Activated CD4-positive, alpha-beta T cell treated with anti-CD3 and anti-CD28 coated beads for 24 hours (primary cell): ENCODE measurements at regions not wholly inside any gene's neighbourhood (a gene's known extent, or its start where the extent isn't known, plus 50 kb on each side); places are given as distances from the start of the nearest gene placed in this dataset.

ENCODE experiments used
- DNase-seq, 2 donors: peaks; one replicate each; pipeline ENCODE4 v3.0.0-alpha.2; 2020; ENCODE audit warnings: low read depth in 2 of 2

DNA sequence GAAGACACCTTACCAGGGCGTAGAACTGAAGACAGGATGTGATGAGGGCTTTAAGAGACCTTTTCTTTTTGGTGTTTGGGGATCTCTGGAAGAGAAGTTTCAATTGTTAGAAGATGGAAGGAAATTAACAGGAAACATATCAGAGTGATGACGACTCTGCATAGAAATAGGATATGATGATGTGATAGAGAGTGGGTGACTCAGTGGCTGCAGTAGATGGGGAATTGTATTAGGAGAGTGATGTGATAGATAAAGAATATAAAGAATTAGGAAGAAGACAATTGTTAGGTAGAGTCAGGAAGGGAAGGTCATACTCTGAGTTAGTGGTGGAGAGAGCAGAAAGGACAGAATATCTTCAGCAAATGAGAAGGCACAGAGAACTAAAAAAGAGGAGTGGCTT lies 593.9 kb downstream of the NYAP2 start:
- DNase-seq, result no peak

DNA sequence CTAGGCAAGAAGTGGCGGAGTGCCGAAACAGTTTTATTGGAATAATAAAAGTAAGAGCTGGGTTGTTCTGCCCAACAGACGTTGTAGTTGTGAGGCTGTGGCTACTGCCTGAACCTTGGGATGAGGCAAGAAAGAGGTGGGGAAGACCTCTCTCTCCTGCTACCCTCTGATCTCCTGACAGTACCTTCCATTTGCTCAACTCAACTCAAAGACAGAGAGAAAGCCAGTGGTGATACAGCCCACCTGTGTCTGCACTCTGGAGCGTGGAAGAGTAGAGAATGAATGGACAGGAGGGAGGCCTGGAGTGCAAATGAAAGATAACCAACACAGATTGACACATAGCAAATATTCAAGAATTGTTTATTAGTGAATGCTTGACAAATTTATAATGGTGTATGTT lies 590.3 kb downstream of the NYAP2 start:
- DNase-seq, result no peak

DNA sequence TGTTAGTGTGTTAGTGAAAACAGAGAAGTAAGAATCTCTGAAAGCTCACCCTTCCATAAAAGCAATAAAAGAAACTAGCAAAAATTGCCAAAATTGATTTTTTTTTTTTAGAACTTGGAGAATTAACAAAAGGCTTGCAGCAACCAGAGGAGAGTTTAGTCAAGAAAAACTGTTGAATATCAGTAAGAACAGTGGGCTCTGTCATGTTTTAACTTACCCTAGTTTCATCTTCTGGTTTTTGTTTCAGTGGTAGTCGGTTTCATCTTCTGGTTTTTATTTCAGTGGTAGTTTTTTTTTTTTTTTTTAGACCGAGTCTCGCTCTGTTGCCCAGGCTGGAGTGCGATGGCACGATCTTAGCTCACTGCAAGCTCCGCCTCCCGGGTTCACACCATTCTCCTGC lies 580.9 kb downstream of the NYAP2 start:
- no peak for DNase-seq

DNA sequence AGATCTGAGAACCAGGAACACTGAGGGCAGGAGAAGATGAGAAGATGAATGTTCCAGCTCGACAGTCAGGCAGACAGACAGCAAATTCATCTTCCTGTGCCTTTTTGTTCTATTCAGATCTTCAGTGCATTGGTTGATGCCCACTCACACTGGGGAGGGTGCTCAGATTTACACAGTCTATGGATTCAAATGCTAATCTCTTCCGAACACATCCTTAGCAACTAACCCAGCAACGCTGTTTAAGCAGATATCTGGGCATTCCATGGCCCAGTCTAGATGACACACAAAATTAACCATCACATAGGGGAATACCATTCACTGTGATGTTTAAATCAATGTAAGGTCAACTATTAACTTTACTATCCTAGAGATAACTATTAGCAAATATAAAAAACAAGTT lies 571.9 kb downstream of the NYAP2 start:
- no peak for DNase-seq

DNA sequence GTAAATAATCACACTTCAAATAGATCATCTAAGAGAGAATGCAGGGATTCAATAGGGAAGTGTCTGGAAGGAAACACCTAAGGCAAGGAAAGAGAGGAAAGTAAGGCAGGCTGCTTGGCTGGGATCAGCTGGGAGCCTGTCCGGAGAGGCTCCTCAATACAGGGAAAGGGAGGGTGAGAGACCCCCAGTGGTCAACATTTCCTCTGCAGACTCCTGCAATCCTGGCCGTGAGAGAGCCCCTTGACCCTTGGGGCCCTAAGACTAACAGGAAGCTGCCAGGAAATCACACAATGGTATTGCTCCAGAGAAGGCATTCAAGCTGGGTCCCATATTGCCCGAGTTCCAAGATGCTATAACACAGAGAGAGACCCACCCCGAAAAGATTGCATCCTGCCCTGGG lies 549.4 kb downstream of the NYAP2 start:
- no peak for DNase-seq

DNA sequence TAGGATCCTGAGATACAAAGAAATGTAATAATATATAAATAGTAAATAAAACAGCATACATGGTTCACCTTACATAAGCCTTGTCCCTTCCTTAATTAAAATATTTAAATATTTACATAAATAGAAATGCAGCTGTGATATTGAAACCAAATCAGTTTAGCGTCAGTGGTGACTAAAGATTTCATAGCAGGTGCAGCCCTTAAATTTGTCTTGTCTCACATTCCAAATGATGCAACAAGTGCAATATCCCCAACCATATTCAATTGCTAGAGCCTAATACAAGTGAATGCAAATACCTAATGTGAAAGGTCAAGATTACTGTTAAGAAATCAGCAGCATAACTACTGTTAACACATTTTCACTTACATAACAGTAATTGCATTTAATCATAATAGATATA lies 539.5 kb downstream of the NYAP2 start:
- no peak for DNase-seq

DNA sequence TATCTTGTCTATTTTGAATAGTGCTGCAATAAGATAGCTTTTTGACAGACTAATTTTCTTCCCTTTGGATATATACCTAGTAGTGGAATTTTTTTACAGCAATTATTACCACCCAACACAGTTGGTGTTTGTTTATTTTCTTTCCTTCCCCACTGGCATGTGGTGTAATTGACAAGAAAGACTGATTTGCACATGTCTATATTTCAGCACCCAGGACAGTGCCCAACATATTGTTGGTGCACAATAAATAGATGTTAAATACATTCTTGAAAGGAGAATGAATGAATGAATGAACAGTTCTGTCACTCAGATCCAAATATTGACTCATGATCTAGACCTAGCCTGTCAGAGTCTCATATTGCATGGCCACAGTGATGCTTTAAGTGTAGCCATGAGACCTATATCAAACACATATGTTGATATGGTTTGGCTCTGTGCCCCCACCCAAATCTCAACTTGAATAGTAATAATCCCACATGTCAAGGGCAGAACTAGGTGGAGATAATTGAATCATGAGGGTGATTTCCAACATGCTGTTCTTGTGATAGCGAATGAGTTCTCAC lies 538.2 kb downstream of the NYAP2 start:
- no peak for DNase-seq

DNA sequence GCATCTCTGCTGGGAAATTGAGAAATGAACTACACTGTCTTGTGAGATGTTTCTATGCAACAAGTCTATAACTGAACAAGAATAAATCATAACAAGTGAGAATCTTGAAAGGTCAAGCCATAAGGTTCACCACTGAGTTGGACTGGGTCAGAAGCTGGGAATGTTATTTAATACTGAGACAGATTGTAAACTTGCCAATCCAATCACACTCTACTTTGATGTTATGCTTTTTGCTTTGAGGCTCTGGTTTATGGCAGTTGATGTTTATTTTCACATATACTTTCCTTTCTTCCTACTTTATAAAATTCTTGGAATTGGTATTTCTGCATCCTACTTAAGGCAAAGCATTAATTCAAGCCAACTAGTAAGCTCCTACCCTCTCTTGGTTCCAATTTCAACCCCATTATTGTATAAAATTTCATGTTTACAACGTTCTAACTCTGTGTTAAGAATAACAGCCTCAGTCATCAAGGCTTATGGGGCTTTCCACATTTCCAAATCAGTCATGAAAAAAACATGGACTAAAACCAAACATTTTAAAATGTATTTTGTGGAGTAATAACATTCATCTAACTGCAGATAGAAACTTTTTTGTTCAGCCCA lies 533.4 kb downstream of the NYAP2 start:
- DNase-seq, result no peak

DNA sequence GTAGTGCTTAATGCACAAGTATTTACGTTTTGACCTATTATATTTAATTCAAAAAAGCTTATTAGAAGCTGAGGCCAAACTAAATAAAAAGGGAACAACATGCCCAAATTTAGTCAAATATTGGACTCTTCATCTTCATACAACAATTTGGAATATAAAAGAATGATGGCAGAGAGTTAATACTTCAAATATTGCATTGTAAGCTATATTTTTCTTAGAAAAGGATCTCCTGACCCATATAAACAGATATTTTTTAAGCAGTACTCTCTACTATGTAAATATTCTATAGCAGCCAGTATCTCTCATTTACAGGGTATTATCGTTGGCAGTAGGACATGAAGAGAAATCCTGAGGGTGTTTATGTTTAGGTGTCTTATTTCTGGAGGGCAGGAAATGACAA lies 531.2 kb downstream of the NYAP2 start:
- no peak for DNase-seq

DNA sequence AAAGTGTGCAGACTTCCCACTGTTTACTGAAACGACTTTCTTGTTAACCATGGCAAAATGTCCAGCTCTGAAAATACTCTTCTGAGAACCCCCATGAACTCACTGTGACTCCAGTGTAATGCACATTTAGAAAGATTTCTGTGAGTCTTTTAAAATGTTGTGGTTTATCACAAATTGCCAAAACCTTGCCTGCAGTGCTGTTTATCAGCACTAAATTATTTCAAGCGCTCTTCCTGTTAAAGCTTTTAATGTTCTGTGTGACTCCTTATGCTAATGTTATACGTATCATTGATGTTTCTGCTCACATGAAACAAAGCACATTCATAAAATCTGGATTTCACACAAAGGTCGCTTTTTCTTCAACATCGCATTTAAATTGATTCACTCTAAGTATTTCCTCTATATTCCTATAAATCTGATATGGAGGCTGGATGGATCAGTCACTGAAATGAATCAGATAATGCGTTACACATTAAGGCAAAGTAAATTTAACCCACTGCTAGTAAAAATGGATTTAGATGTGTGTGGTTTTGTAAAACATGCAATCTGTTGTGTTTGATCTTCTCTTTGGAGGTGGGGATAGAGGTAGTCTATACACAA lies 521.2 kb downstream of the NYAP2 start:
- no peak for DNase-seq

DNA sequence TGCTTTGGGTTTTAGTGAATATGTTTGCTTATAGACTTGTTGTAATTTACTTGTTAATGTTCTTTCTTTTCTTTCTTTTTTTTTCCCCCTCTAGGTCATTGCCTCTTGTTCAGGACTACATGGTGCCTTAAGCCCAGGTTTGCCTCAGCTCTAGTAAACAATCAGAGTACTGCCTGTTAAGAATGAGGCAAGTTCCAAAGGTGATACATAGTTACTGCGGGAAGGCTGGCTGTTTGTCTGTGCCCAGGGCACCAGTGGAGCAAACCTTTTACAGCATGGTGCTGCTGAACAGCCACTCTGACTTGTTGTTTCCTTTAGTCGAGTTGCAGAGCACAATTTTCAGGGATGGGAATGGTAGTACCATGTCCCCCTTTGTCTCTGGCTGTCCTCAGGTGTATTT lies 517.2 kb downstream of the NYAP2 start:
- no peak for DNase-seq

DNA sequence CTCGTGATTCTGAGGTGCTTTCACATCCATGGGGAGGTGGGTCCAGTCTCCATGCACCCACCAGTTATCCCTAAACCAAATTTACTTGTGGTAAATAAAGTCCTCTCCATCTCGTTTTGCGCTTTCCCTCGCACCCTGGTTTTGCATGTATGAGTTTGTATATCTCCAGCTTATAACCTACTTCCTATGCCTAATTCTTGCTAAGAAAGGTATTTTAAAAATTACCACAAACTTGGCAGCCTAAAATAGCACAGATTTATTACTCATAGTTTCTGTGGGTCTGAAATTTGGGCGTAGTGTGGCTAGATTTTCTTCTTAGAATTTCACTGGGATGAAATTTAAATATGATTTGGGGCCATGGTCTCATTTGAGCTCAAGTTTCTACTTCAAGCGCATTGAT lies 511.5 kb downstream of the NYAP2 start:
- no peak for DNase-seq

DNA sequence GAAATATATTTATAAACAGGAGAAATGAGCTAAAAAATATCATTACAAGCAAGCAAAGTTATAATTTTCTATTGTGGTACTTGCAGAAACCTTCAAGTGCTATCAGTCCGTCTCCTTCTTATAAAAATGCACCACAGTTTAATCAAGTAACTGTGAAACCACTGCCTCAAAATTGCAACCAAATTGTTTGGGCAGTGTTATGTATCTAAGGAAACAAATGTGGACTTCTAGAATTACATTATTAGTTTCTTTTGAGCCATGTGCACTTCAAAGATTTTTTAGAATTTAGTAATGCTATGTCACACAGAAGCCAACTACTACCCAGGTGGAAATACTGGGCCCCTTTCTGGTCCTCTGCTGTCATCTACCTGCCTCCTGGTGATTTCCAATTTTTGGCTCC lies 495.6 kb downstream of the NYAP2 start:
- no peak for DNase-seq

DNA sequence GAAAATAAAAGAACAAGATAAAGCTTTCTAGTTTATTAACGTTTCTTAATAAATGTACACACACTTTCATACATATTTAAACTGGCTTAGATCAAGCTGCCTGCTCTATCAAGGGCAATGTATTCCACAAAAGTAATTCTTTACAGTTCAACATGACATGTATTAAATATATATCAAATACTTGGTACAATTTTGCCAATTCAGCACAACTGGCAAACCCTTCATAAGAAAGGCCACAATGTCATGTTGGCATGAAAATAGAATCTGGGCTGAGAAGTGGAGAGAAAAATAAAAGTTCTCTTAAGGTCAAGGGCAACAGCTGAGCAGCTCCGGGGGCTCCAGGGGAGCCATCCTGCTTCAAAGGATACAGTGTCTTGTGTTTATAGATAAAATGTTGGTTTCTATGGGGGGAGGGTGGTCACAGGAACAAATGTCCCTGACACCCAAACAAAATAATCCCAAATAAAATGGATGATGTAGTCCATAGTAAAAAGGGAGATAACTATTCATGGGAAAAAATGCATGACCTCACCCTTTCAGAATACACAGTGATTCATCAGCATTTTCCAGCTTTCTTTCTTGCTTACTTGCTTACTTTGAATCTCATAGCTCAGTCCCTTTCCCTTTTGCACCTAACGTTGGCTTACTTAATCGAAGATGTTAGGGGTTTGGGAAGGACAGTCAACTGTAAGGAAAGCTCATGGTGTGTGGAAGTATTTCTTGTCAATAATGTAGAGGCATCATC lies 494.9 kb downstream of the NYAP2 start:
- DNase-seq, result no peak

DNA sequence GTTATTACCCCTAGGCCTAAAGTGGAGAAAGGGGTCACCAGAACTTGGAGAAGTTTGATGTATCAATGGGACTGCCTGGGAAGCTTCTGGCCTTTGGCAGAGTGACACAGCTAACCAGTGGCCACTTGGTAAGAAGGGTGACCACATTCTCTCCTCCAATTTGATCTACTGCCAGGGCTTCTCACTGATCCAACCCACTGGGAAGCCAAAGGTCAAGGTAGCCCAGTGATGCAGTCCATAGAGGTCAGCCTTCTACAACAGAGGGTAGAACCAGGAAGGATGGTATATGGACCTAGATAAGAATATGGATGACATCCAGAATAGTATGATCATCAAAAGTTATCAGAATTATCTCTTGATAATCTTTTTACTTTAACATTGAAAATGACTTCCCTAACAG lies 493.6 kb downstream of the NYAP2 start:
- DNase-seq, result no peak

DNA sequence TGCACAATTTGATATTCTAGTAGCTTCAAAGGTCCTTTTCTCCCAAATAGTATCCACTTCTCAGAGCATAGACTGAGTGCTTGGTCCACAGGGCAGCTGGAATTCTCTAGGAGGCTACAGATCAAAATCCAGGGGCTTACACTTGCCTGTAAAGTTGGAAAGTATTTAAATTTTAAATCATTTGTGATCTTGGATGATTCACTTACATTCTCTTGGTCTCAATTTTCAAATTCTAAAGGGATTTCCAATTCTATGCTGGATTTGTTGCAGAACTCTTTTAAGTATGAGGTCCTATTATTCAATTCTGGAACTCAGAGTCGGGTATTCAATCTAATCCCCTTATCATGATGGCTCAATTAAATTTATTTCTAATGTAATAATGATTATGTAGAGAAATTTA lies 492.3 kb downstream of the NYAP2 start:
- no peak for DNase-seq

DNA sequence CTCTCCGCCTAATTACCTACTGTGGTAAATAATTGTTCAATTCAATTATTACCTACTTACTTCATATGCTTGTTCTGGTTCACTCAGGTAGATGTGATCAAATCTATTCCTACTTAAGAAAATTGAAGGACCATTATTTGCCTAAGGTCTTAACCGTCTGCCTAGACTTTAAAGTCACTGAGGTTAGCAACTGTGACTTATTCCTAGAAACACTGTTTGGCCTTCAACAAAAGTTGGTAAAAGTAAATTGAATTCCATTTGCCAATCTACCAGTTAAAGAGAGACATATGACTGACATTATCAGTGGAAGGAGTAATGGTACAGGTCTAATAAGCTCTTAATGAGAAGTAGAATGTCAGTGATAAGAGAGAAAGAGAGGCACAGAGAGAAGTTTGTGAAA lies 491.5 kb downstream of the NYAP2 start:
- no peak for DNase-seq

DNA sequence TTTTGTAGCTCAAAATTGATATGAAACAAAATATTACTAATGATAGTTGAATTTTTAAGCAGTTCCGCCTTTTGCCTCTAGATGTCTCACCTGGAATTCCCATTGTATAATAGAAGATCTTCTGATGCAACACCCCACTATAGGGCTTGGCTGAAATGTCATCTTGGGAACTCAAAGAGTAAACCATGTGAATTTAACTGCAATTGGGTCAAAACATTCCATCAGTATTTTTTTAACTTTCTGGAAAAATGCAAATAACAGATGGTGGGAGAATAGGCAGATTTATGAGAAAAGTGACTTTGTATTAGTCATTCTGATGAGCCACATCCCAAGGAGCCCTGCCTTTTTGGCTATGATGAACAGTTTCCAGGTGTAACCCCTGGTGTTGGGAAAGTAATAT lies 489.9 kb downstream of the NYAP2 start:
- DNase-seq, result peak in 1 of 2 donors; percentile 0

DNA sequence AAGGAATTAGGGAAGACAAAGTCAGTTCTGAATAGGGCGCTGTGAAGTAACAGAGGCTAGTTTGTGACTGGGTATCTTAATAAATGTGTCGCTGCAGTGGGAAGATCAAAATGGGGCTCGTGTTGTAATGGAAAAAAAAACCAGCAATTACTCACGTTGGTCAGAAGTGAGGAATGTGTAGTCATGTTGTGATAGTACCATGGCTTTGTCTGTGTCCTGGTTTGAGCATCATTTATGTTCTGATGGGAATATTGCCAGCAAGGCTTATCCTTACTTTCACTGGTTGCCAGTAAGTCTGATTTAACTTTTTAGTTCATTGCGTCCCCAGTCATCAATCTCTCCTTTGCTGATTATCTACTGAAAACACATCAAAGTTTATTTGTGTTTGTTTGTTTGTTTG lies 467.6 kb downstream of the NYAP2 start:
- no peak for DNase-seq

DNA sequence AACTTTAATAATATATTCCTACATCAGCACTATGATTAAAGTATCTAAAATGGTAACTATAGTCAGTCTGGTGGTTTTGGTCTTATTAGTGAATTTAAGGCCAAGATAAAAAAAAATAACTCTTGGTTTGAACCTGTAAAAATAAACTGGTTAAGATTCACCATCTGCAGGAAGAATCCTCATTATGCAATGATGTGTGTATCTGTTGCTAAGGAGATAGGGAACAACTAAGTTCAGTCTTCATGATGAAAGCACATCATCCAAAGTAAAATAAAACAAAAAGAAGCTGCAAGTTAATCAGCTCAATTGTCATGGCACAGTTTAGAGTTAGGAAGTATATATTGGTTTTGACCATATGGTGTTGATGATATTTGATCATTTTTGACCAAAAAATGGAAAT lies 466.0 kb downstream of the NYAP2 start:
- DNase-seq, result no peak

DNA sequence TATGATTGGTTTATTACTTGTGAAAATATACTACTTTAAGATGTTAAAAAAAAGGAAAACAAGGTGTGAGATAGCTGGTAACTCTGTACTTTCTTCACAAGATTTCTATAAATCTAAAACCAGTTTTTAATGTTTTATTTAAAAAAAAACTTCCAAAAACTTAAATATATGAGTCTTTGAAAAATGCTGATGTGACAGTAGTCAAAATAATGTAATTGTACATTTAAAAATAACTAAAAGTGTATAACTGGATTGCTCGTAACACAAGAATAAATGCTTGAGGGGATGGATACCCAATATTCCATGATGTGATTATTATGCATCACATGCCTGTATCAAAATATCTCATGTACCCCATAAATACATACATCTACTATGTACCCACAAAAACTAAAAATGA lies 464.9 kb downstream of the NYAP2 start:
- no peak for DNase-seq

DNA sequence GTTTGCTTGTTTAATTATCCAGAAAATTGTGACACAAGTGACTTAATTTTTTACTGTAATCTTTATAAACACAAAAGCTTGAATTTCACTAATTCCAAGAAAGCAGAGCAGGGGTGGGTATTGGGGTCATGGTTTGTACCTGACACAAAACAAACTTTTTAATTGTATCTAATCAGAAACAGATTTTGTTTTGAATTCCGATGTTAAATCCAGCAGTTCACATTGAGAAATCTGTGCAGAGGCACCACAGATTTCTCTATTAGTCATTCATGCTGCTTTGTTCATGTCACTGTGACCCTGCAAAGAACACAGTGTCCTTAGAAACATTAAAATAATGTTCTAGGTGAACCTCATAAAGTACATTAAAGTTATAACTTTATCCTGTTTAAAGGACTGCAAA lies 443.4 kb downstream of the NYAP2 start:
- DNase-seq, result no peak

DNA sequence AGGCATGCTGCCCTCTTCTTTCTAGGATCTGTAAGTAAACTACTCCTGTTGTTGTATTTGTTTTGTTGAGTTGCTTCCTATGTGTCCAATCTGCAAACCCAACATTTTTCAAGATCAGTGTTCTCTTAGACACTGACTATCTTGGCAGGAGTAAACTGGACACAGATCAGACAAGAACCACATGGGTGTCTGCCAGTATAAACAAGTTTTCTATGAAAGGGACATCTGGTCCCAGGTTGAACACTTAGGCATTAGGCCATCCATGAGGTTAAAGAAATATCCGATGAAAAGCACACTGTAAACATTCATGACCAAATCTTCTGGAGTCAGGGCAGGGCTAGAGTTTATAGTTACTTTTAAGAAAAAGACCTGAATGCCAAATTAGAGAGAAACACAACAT lies 441.8 kb downstream of the NYAP2 start:
- no peak for DNase-seq
